ENCODE measurements at regions not wholly inside any gene's neighbourhood (a gene's known extent, or its start where the extent isn't known, plus 50 kb on each side); places are given as distances from the start of the nearest gene placed in this dataset.

GRCh38 chr2:147631294-147631693 lies 213.5 kb upstream of the ACVR2A start:
- H3K36me3 ChIP-seq (ENCODE audit: insufficient read depth, low read length): no peaks in the 10 kb centered on the region
- POLR2A ChIA-PET: interaction anchor here (0.6 to 2.0 kb wide), 4 partner anchors 20 to 32 kb away, joined by 3 to 9 read pairs (median 3); no protein-coding TSS in a partner anchor
- no peaks in the 10 kb centered on the region for H3K9me3 Mint-ChIP-seq
- no peak for TF ChIP-seq CTCF (IDR thresholded peaks at IDR 0.05)
- H3K4me3 ChIP-seq (ENCODE audit: low read length): no peak overlapping the region
- CTCF ChIA-PET: no interaction called here
- no peak overlapping the region for H3K4me3 Mint-ChIP-seq
- H3K27me3 Mint-ChIP-seq: no peaks in the 10 kb centered on the region
- intact Hi-C loops (cut with DNase I, micrococcal nuclease): no loop called here
- H3K9me3 ChIP-seq (ENCODE audit: control insufficient read depth in 1 of 2, insufficient read depth in 1 of 2, low read length in 2 of 2): no peaks in the 10 kb centered on the region
- DNase-seq (peak in 5 of 14 experiments; percentile 6 to 45 (median 27)), ATAC-seq (ENCODE audit: poor library complexity) (peak; percentile 26)
- peak overlapping the region; percentile 63 for H3K27ac Mint-ChIP-seq
- peaks cover 20% of the 10 kb centered on the region for H3K4me1 ChIP-seq (ENCODE audit: insufficient read depth, low read length)
- H3K4me1 Mint-ChIP-seq (ENCODE audit: low read depth): peaks cover 14% of the 10 kb centered on the region
- H3K27me3 ChIP-seq (ENCODE audit: control insufficient read depth in 1 of 2, insufficient read depth in 2 of 2, low read length in 2 of 2): no peaks in the 10 kb centered on the region
- H3K27ac ChIP-seq (ENCODE audit: low read depth in 1 of 2, low read length in 2 of 2): no peak overlapping the region
- no peaks in the 10 kb centered on the region for H3K36me3 Mint-ChIP-seq (ENCODE audit: low read depth)

- no peak for TF ChIP-seq CTCF (IDR thresholded peaks at IDR 0.05)
- H3K9me3 ChIP-seq (ENCODE audit: control insufficient read depth in 1 of 2, insufficient read depth in 1 of 2, low read length in 2 of 2): no peaks in the 10 kb centered on the region
- peaks cover 20% of the 10 kb centered on the region for H3K4me1 ChIP-seq (ENCODE audit: insufficient read depth, low read length)
- H3K27ac ChIP-seq (ENCODE audit: low read depth in 1 of 2, low read length in 2 of 2): no peak overlapping the region
- no peaks in the 10 kb centered on the region for H3K27me3 ChIP-seq (ENCODE audit: control insufficient read depth in 1 of 2, insufficient read depth in 2 of 2, low read length in 2 of 2)
- Mint-ChIP-seq H3K4me3 (peak overlapping the region; percentile 34), H3K4me1 (ENCODE audit: low read depth) (peaks cover 14% of the 10 kb centered on the region), H3K9me3 (no peaks in the 10 kb centered on the region), H3K36me3 (ENCODE audit: low read depth) (no peaks in the 10 kb centered on the region), H3K27me3 (no peaks in the 10 kb centered on the region), H3K27ac (peak overlapping the region; percentile 63)
- intact Hi-C loops (cut with DNase I, micrococcal nuclease): no loop called here
- DNase-seq: peak in 4 of 14 experiments; percentile 20 to 52 (median 32)
- no peak overlapping the region for H3K4me3 ChIP-seq (ENCODE audit: low read length)
- POLR2A ChIA-PET: interaction anchor here (0.6 to 2.0 kb wide), 4 partner anchors 16 to 337 kb away, joined by 3 to 9 read pairs (median 4); no protein-coding TSS in a partner anchor
- peak; percentile 55 for ATAC-seq (ENCODE audit: poor library complexity)
- no peaks in the 10 kb centered on the region for H3K36me3 ChIP-seq (ENCODE audit: insufficient read depth, low read length)
- CTCF ChIA-PET: no interaction called here
These were observed 214.2 kb upstream of the ACVR2A start for GRCh38 chr2:147630585-147630984.

- Mint-ChIP-seq H3K4me3 (no peak overlapping the region), H3K27ac (no peak overlapping the region), H3K27me3 (no peaks in the 10 kb centered on the region), H3K9me3 (no peaks in the 10 kb centered on the region), H3K4me1 (ENCODE audit: low read depth) (peaks cover 19% of the 10 kb centered on the region), H3K36me3 (ENCODE audit: low read depth) (no peaks in the 10 kb centered on the region)
- H3K4me1 ChIP-seq (ENCODE audit: insufficient read depth, low read length): peaks cover 23% of the 10 kb centered on the region
- DNase-seq (peak in 3 of 14 experiments; percentile 6 to 56 (median 42)), ATAC-seq (ENCODE audit: poor library complexity) (no peak)
- intact Hi-C loops (cut with DNase I, micrococcal nuclease): no loop called here
- H3K9me3 ChIP-seq (ENCODE audit: control insufficient read depth in 1 of 2, insufficient read depth in 1 of 2, low read length in 2 of 2): peaks cover 0 to 5% of the 10 kb centered on the region in 2 experiments
- no peak for TF ChIP-seq CTCF (IDR thresholded peaks at IDR 0.05)
- no peaks in the 10 kb centered on the region for H3K36me3 ChIP-seq (ENCODE audit: insufficient read depth, low read length)
- H3K27me3 ChIP-seq (ENCODE audit: control insufficient read depth in 1 of 2, insufficient read depth in 2 of 2, low read length in 2 of 2): no peaks in the 10 kb centered on the region
- H3K4me3 ChIP-seq (ENCODE audit: low read length): no peak overlapping the region
- H3K27ac ChIP-seq (ENCODE audit: low read depth in 1 of 2, low read length in 2 of 2): no peak overlapping the region
- CTCF ChIA-PET: no interaction called here
- POLR2A ChIA-PET: interaction anchor here (1.8 kb wide), 1 partner anchor 34 kb away, joined by 7 read pairs; no protein-coding TSS in a partner anchor
These were observed 215.8 kb upstream of the ACVR2A start for GRCh38 chr2:147628971-147629421.
